ENCODE measurements at regions not wholly inside any gene's neighbourhood (a gene's known extent, or its start where the extent isn't known, plus 50 kb on each side); places are given as distances from the start of the nearest gene placed in this dataset.

- TF ChIP-seq, protein P1, sequence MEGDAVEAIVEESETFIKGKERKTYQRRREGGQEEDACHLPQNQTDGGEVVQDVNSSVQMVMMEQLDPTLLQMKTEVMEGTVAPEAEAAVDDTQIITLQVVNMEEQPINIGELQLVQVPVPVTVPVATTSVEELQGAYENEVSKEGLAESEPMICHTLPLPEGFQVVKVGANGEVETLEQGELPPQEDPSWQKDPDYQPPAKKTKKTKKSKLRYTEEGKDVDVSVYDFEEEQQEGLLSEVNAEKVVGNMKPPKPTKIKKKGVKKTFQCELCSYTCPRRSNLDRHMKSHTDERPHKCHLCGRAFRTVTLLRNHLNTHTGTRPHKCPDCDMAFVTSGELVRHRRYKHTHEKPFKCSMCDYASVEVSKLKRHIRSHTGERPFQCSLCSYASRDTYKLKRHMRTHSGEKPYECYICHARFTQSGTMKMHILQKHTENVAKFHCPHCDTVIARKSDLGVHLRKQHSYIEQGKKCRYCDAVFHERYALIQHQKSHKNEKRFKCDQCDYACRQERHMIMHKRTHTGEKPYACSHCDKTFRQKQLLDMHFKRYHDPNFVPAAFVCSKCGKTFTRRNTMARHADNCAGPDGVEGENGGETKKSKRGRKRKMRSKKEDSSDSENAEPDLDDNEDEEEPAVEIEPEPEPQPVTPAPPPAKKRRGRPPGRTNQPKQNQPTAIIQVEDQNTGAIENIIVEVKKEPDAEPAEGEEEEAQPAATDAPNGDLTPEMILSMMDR (IDR thresholded peaks at IDR 0.05), result no peak
- TF ChIP-seq POLR2A (IDR thresholded peaks at IDR 0.05), result no peak
These were observed 131.7 kb upstream of the IFNGR1 start for GRCh38 chr6:137350857-137351256.

Measured in ovary (tissue), 3 donors.